Hepatocyte (in vitro differentiated cells): ENCODE measurements at regions not wholly inside any gene's neighbourhood (a gene's known extent, or its start where the extent isn't known, plus 50 kb on each side); places are given as distances from the start of the nearest gene placed in this dataset.

Source experiments
- DNase-seq: peaks from one replicate; pipeline ENCODE4 v3.0.0-alpha.2; 2016; ENCODE audit warnings: low spot score
- H2AFZ ChIP-seq: fragments of 200-600 bp; sonication (generic); 2 replicates; pipeline ENCODE4 v1.6.0; 2016; ENCODE audit warnings: antibody characterized with exemption, mild to moderate bottlenecking
- H3K27ac ChIP-seq: fragments of 200-600 bp; sonication (generic); 2 replicates; pipeline ENCODE4 v1.5.1; 2016; ENCODE audit warnings: mild to moderate bottlenecking
- H3K27me3 ChIP-seq: fragments of 200-600 bp; sonication (generic); 2 replicates; pipeline ENCODE4 v1.6.1; 2016
- H3K36me3 ChIP-seq: fragments of 200-600 bp; sonication (generic); replicated peaks from 2 replicates; pipeline ENCODE4 v1.5.1; 2016; ENCODE audit warnings: low read depth; ENCODE audit not compliant: insufficient read depth
- H3K4me1 ChIP-seq: fragments of 200-600 bp; sonication (generic); 2 replicates; pipeline ENCODE4 v1.5.1; 2016; ENCODE audit warnings: mild to moderate bottlenecking, moderate library complexity; ENCODE audit not compliant: insufficient read depth
- H3K4me2 ChIP-seq: fragments of 200-600 bp; sonication (generic); 2 replicates; pipeline ENCODE4 v1.6.0; 2016
- H3K4me3 ChIP-seq: fragments of 200-600 bp; sonication (generic); 2 replicates; pipeline ENCODE4 v1.5.1; 2016; ENCODE audit warnings: mild to moderate bottlenecking
- H3K79me2 ChIP-seq: fragments of 200-600 bp; sonication (generic); 2 replicates; pipeline ENCODE4 v1.6.0; 2017; ENCODE audit warnings: mild to moderate bottlenecking
- H3K9me2 ChIP-seq: fragments of 200-600 bp; sonication (generic); replicated peaks from 2 replicates; pipeline ENCODE4 v1.6.0; 2017; ENCODE audit warnings: mild to moderate bottlenecking; ENCODE audit not compliant: insufficient read depth
- H3K9me3 ChIP-seq: fragments of 200-600 bp; sonication (generic); 2 replicates; pipeline ENCODE4 v1.5.1; 2016; ENCODE audit warnings: low read depth, mild to moderate bottlenecking
- H4K20me1 ChIP-seq: fragments of 200-600 bp; sonication (generic); 2 replicates; pipeline ENCODE4 v1.6.0; 2016; ENCODE audit warnings: mild to moderate bottlenecking; ENCODE audit not compliant: insufficient read depth, poor library complexity, severe bottlenecking
- CTCF ChIP-seq: fragments of 200-600 bp; sonication (generic); IDR thresholded peaks from 2 replicates; pipeline ENCODE4 v1.5.1; 2016; ENCODE audit warnings: antibody characterized with exemption, mild to moderate bottlenecking; ENCODE audit not compliant: poor library complexity
- EZH2 ChIP-seq: fragments of 200-600 bp; sonication (generic); IDR thresholded peaks from 2 replicates; pipeline ENCODE4 v1.6.1; 2016; ENCODE audit warnings: antibody characterized with exemption, mild to moderate bottlenecking, borderline replicate concordance
- EZH2phosphoT487 ChIP-seq: fragments of 200-600 bp; sonication (generic); IDR thresholded peaks from one replicate; pipeline ENCODE4 v1.6.1; 2018; ENCODE audit warnings: antibody characterized with exemption, mild to moderate bottlenecking, low read depth, moderate library complexity; ENCODE audit not compliant: unreplicated experiment, severe bottlenecking
- WGBS: methylation state at CpG from one replicate; pipeline ENCODE4 v1.1.6; 2016; ENCODE audit warnings: low lambda C conversion rate; ENCODE audit errors: missing lambda C conversion rate; 5-methylcytosine and 5-hydroxymethylcytosine counted together

- Histone ChIP-seq H4K20me1 (no peaks in the 10 kb centered on the region), H3K4me1 (no peaks in the 10 kb centered on the region), H2AFZ (no peak overlapping the region), H3K4me3 (no peak overlapping the region), H3K9me2 (no peaks in the 10 kb centered on the region), H3K79me2 (no peaks in the 10 kb centered on the region), H3K9me3 (no peaks in the 10 kb centered on the region), H3K27me3 (no peaks in the 10 kb centered on the region), H3K27ac (no peak overlapping the region), H3K36me3 (no peaks in the 10 kb centered on the region), H3K4me2 (no peak overlapping the region)
- DNase-seq, result no peak
- TF ChIP-seq EZH2 (no peak), EZH2phosphoT487 (no peak), CTCF (no peak)
- WGBS, result 66% methylated on average over 1 of the region's 1 CpG
Observed at GRCh38 chr7:124672011-124672410, 93.6 kb downstream of the GPR37 start.

GRCh38 chr7:124667312-124668153 is 98.1 kb downstream of the GPR37 start:
- no peaks in the 10 kb centered on the region for H3K9me3 ChIP-seq
- no peak overlapping the region for H3K27ac ChIP-seq
- no peaks in the 10 kb centered on the region for H4K20me1 ChIP-seq
- H3K79me2 ChIP-seq, result no peaks in the 10 kb centered on the region
- no peaks in the 10 kb centered on the region for H3K9me2 ChIP-seq
- H3K36me3 ChIP-seq, result no peaks in the 10 kb centered on the region
- no peak overlapping the region for H3K4me3 ChIP-seq
- 83% methylated on average over 9 of the region's 9 CpGs for WGBS
- no peaks in the 10 kb centered on the region for H3K27me3 ChIP-seq
- H3K4me2 ChIP-seq, result no peak overlapping the region
- no peak overlapping the region for H2AFZ ChIP-seq
- no peaks in the 10 kb centered on the region for H3K4me1 ChIP-seq
- no peak for TF ChIP-seq EZH2
- no peak for TF ChIP-seq CTCF
- no peak for DNase-seq

GRCh38 chr7:124662937-124663336 is 102.7 kb downstream of the GPR37 start:
- H3K36me3 ChIP-seq, result no peaks in the 10 kb centered on the region
- no peak overlapping the region for H3K4me2 ChIP-seq
- H2AFZ ChIP-seq, result no peak overlapping the region
- H3K27me3 ChIP-seq, result no peaks in the 10 kb centered on the region
- no peaks in the 10 kb centered on the region for H3K9me3 ChIP-seq
- no peak overlapping the region for H3K4me3 ChIP-seq
- no peak for DNase-seq
- no peaks in the 10 kb centered on the region for H3K4me1 ChIP-seq
- H3K27ac ChIP-seq, result no peak overlapping the region
- H3K79me2 ChIP-seq, result no peaks in the 10 kb centered on the region
- H4K20me1 ChIP-seq, result no peaks in the 10 kb centered on the region
- no peaks in the 10 kb centered on the region for H3K9me2 ChIP-seq
- TF ChIP-seq EZH2phosphoT487 (no peak), CTCF (no peak), EZH2 (no peak)

GRCh38 chr7:124662372-124662771 is 103.2 kb downstream of the GPR37 start:
- Histone ChIP-seq H3K9me2 (no peaks in the 10 kb centered on the region), H3K9me3 (no peaks in the 10 kb centered on the region), H2AFZ (no peak overlapping the region)

More at GRCh38 chr7:124662372-124662771, 103.2 kb downstream of the GPR37 start:
- no peaks in the 10 kb centered on the region for H3K4me1 ChIP-seq
- no peak overlapping the region for H3K4me2 ChIP-seq
- 63% methylated on average over 4 of the region's 4 CpGs for WGBS
- H3K79me2 ChIP-seq, result no peaks in the 10 kb centered on the region
- no peak for TF ChIP-seq EZH2phosphoT487
- no peak for TF ChIP-seq EZH2
- no peak for TF ChIP-seq CTCF
- no peak overlapping the region for H3K4me3 ChIP-seq
- no peak overlapping the region for H3K27ac ChIP-seq
- no peak for DNase-seq
- H3K27me3 ChIP-seq, result no peaks in the 10 kb centered on the region
- H4K20me1 ChIP-seq, result no peaks in the 10 kb centered on the region
- no peaks in the 10 kb centered on the region for H3K36me3 ChIP-seq
